ENCODE measurements at regions not wholly inside any gene's neighbourhood (a gene's known extent, or its start where the extent isn't known, plus 50 kb on each side); places are given as distances from the start of the nearest gene placed in this dataset.

GRCh38 chr7:35494407-35494806 is 200.5 kb downstream of the HERPUD2 start:
- no peak for TF ChIP-seq CTCF (conservative IDR thresholded peaks at IDR 0.05)
- no peak for TF ChIP-seq ZFX (IDR thresholded peaks at IDR 0.05)
